ENCODE measurements at regions not wholly inside any gene's neighbourhood (a gene's known extent, or its start where the extent isn't known, plus 50 kb on each side); places are given as distances from the start of the nearest gene placed in this dataset.

GRCh38 chr12:65536876-65537681, 258.6 kb downstream of the MSRB3 start:
- TF ChIP-seq CTCF (IDR thresholded peaks at IDR 0.05; ENCODE audit: insufficient read depth, low read length), result no peak
- no peak for TF ChIP-seq REST (IDR thresholded peaks at IDR 0.05; ENCODE audit: insufficient replicate concordance, low read depth)
- TF ChIP-seq SPI1 (IDR thresholded peaks at IDR 0.05; ENCODE audit: borderline replicate concordance, low read depth), result no peak
- no peak for TF ChIP-seq GABPA (IDR thresholded peaks at IDR 0.05; ENCODE audit: low read depth)

Data from HL-60 (cell line).